GM10266 (cell line): ENCODE measurements at regions not wholly inside any gene's neighbourhood (a gene's known extent, or its start where the extent isn't known, plus 50 kb on each side); places are given as distances from the start of the nearest gene placed in this dataset.

Source experiments
- DNase-seq: peaks from one replicate; pipeline ENCODE4 v3.0.0; 2012; ENCODE audit errors: extremely low spot score
- CTCF ChIP-seq: IDR thresholded peaks from 2 replicates; pipeline ENCODE4 v1.5.1; 2012; ENCODE audit warnings: mild to moderate bottlenecking, low read depth; ENCODE audit not compliant: control insufficient read depth, insufficient read depth; ENCODE audit errors: missing control alignments

- DNase-seq = no peak
- no peak for TF ChIP-seq CTCF
These were observed 338.5 kb upstream of the SOX5 start for GRCh38 chr12:24287963-24288362.

- no peak for TF ChIP-seq CTCF
- no peak for DNase-seq
These were observed 336.0 kb upstream of the SOX5 start for GRCh38 chr12:24285448-24285847.

- no peak for DNase-seq
- TF ChIP-seq CTCF = no peak
These were observed 331.9 kb upstream of the SOX5 start for GRCh38 chr12:24281341-24281740.

- no peak for TF ChIP-seq CTCF
- no peak for DNase-seq
These were observed 330.8 kb upstream of the SOX5 start for GRCh38 chr12:24280056-24280842.

GRCh38 chr12:24278832-24279231 is 329.4 kb upstream of the SOX5 start:
- TF ChIP-seq CTCF = no peak
- DNase-seq = no peak

GRCh38 chr12:24270965-24271364 is 321.5 kb upstream of the SOX5 start:
- no peak for DNase-seq

GRCh38 chr12:24270464-24270863 is 321.0 kb upstream of the SOX5 start:
- no peak for TF ChIP-seq CTCF
- DNase-seq = no peak

More at GRCh38 chr12:24270965-24271364, 321.5 kb upstream of the SOX5 start:
- TF ChIP-seq CTCF = no peak
